ENCODE measurements at regions not wholly inside any gene's neighbourhood (a gene's known extent, or its start where the extent isn't known, plus 50 kb on each side); places are given as distances from the start of the nearest gene placed in this dataset.

DNA sequence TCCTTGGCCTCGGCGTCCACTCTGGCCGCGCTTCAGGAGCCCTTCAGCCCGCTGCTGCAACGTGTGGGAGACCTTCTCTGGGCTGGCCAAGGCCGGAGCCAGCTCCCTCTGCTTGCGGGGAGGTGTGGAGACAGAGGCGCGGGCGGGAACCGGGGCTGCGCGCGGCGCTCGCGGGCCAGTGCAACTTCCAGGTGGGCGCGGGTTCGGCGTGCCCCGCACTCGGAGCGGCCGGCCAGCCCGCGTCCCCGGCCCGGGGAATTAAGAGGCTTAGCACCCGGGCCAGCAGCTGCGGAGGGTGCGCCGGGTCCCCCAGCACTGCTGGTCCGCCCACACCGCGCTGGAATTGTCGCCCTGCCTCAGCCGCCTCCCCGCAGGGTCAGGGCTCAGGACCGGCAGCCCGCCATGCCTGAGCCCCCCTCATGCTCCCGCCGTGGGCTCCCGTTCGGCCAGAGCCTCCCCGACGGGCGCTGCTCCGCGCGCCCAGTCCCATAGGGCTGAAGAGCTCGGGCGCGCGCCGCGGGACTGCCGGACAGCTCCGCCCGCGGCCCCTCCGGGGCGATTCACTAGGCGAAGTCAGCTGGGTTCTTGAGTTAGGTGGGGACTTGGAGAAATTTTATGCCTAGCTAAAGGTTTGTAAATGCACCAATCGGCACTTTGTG, 673.9 kb downstream of the SLC16A7 start:
- Histone ChIP-seq H3K4me3 (ENCODE audit: low read depth, low read length) (no peak overlapping the region), H3K27me3 (ENCODE audit: control insufficient read depth, insufficient read depth, low read length) (no peaks in the 10 kb centered on the region), H3K36me3 (ENCODE audit: control insufficient read depth, insufficient read depth, low read length) (no peaks in the 10 kb centered on the region), H3K27ac (no peak overlapping the region), H3K9me3 (ENCODE audit: control insufficient read depth, low read length) (no peaks in the 10 kb centered on the region), H3K4me1 (no peaks in the 10 kb centered on the region), H2AFZ (no peak overlapping the region), H3K4me2 (ENCODE audit: low read length) (no peak overlapping the region), H3K9ac (no peak overlapping the region), H3K79me2 (no peaks in the 10 kb centered on the region)
- TF ChIP-seq, protein P1, sequence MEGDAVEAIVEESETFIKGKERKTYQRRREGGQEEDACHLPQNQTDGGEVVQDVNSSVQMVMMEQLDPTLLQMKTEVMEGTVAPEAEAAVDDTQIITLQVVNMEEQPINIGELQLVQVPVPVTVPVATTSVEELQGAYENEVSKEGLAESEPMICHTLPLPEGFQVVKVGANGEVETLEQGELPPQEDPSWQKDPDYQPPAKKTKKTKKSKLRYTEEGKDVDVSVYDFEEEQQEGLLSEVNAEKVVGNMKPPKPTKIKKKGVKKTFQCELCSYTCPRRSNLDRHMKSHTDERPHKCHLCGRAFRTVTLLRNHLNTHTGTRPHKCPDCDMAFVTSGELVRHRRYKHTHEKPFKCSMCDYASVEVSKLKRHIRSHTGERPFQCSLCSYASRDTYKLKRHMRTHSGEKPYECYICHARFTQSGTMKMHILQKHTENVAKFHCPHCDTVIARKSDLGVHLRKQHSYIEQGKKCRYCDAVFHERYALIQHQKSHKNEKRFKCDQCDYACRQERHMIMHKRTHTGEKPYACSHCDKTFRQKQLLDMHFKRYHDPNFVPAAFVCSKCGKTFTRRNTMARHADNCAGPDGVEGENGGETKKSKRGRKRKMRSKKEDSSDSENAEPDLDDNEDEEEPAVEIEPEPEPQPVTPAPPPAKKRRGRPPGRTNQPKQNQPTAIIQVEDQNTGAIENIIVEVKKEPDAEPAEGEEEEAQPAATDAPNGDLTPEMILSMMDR (IDR thresholded peaks at IDR 0.05) = no peak

DNA sequence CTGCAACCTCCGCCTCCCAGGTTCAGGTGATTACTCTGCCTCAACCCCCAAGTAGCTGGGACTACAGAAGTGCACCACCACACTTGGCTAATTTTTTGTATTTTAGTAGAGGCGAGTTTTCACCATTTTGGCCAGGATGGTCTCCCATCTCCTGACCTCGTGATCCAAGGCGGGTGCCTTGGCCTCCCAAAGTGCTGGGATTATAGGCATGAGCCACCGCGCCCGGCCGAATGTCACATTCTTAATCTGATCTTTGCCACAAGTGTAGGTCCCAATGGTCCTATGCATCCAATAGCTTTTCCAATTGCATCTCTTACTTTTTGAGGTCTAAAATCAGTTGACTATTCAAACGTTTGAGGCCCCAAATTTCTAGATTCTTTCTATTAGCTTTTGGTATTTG, 676.0 kb downstream of the SLC16A7 start:
- Histone ChIP-seq H3K4me3 (ENCODE audit: low read depth, low read length) (no peak overlapping the region), H3K9ac (no peak overlapping the region), H3K79me2 (no peaks in the 10 kb centered on the region), H3K9me3 (ENCODE audit: control insufficient read depth, low read length) (no peaks in the 10 kb centered on the region), H2AFZ (no peak overlapping the region), H3K4me1 (no peaks in the 10 kb centered on the region), H3K27me3 (ENCODE audit: control insufficient read depth, insufficient read depth, low read length) (no peaks in the 10 kb centered on the region), H3K4me2 (ENCODE audit: low read length) (no peak overlapping the region), H3K27ac (no peak overlapping the region), H3K36me3 (ENCODE audit: control insufficient read depth, insufficient read depth, low read length) (no peaks in the 10 kb centered on the region)
- TF ChIP-seq, protein P1 (IDR thresholded peaks at IDR 0.05) = no peak

DNA sequence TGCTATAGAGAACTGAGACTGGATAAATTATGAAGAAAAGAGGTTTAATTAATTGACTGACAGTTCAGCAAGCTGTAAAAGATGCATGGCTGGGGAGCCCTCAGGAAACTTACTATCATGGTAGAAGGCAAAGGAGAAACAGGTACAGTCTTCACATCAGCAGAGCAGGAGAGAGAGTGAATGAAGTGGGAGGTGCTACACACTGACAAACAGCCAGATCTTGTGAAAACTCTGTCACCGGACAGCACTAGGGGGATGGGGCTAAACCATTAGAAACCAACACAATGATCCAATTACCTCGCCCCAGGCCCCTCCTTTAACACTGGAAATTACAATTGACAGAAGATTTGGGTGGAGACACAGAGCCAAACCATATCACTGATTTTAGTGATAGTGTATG, 682.4 kb downstream of the SLC16A7 start:
- Histone ChIP-seq H3K4me3 (ENCODE audit: low read depth, low read length) (no peak overlapping the region), H3K79me2 (no peaks in the 10 kb centered on the region), H3K9me3 (ENCODE audit: control insufficient read depth, low read length) (no peaks in the 10 kb centered on the region), H3K36me3 (ENCODE audit: control insufficient read depth, insufficient read depth, low read length) (no peaks in the 10 kb centered on the region), H3K27ac (no peak overlapping the region), H3K4me1 (no peaks in the 10 kb centered on the region), H2AFZ (no peak overlapping the region), H3K27me3 (ENCODE audit: control insufficient read depth, insufficient read depth, low read length) (no peaks in the 10 kb centered on the region), H3K4me2 (ENCODE audit: low read length) (no peak overlapping the region), H3K9ac (no peak overlapping the region)
- TF ChIP-seq, protein P1 (IDR thresholded peaks at IDR 0.05) = no peak

DNA sequence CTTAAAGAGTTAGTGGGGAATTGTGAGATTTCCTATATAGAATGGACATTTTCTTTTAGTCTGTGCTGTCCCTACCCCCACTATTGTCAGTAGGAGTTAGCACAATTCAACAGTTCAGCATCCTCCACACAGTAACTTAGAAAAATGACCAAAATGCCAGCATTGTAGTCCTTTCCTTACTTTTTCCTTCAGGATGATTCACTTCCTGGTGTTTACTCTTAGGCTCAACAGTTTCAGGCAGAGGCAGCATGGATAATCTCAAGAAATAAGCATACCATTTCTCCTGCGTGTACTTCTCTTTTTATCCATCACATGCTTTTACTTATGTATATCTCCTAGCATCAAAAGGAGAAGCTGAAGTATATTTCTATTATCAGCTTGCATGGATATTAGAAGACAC, 683.4 kb downstream of the SLC16A7 start:
- no peaks in the 10 kb centered on the region for H3K9me3 ChIP-seq (ENCODE audit: control insufficient read depth, low read length)
- H3K27ac ChIP-seq = no peak overlapping the region
- no peak overlapping the region for H3K9ac ChIP-seq
- H3K4me3 ChIP-seq (ENCODE audit: low read depth, low read length) = no peak overlapping the region
- H3K4me1 ChIP-seq = no peaks in the 10 kb centered on the region
- H3K36me3 ChIP-seq (ENCODE audit: control insufficient read depth, insufficient read depth, low read length) = no peaks in the 10 kb centered on the region
- no peaks in the 10 kb centered on the region for H3K79me2 ChIP-seq
- TF ChIP-seq, protein P1 (IDR thresholded peaks at IDR 0.05) = no peak
- H3K27me3 ChIP-seq (ENCODE audit: control insufficient read depth, insufficient read depth, low read length) = no peaks in the 10 kb centered on the region
- no peak overlapping the region for H3K4me2 ChIP-seq (ENCODE audit: low read length)
- no peak overlapping the region for H2AFZ ChIP-seq

DNA sequence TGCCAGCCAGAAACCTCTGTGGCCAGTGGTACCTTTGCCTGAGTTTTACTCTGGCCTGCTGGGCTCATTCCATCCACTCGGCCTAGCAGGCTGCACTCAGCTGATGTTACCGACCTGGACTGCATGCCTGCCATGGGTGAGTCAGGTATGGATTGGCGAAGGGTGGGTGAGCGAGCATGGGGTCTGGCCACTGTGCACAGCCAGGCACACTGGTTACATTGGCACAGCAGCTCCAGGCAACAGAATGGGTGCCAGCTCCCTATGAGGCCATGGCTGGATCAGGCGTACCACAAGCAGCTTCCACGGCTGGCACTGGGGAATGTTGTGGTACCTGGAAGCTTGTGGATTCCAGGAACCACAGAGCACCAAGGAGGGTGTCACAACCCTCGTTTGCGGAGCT, 685.7 kb downstream of the SLC16A7 start:
- Histone ChIP-seq H3K4me1 (no peaks in the 10 kb centered on the region), H3K27ac (no peak overlapping the region), H3K36me3 (ENCODE audit: control insufficient read depth, insufficient read depth, low read length) (no peaks in the 10 kb centered on the region), H3K4me2 (ENCODE audit: low read length) (no peak overlapping the region), H3K79me2 (no peaks in the 10 kb centered on the region), H2AFZ (no peak overlapping the region), H3K9ac (no peak overlapping the region), H3K4me3 (ENCODE audit: low read depth, low read length) (no peak overlapping the region), H3K27me3 (ENCODE audit: control insufficient read depth, insufficient read depth, low read length) (no peaks in the 10 kb centered on the region), H3K9me3 (ENCODE audit: control insufficient read depth, low read length) (no peaks in the 10 kb centered on the region)
- TF ChIP-seq, protein P1 (IDR thresholded peaks at IDR 0.05) = no peak
